ENCODE measurements at regions not wholly inside any gene's neighbourhood (a gene's known extent, or its start where the extent isn't known, plus 50 kb on each side); places are given as distances from the start of the nearest gene placed in this dataset.
"Not testable (repeated sequence)": the region's sequence is repeated elsewhere in the genome, so short reads cannot be mapped to it uniquely, and the experiment has no call there.

GRCh38 chr5:96140084-96140483 lies 178.4 kb upstream of the ELL2 start:
- no peak for DNase-seq (ENCODE audit: low read depth in 2 of 2)

GRCh38 chr5:96134886-96135285 lies 173.2 kb upstream of the ELL2 start:
- DNase-seq (ENCODE audit: low read depth in 2 of 2), result no peak

GRCh38 chr5:96133341-96134079 lies 171.9 kb upstream of the ELL2 start:
- no peak for DNase-seq (ENCODE audit: low read depth in 2 of 2)

- no peak for DNase-seq (ENCODE audit: low read depth in 2 of 2)
These were observed 167.6 kb upstream of the ELL2 start for GRCh38 chr5:96129276-96129675.

GRCh38 chr5:96128204-96128864 lies 166.7 kb upstream of the ELL2 start:
- no peak for DNase-seq (ENCODE audit: low read depth in 2 of 2)

- DNase-seq (ENCODE audit: low read depth in 2 of 2), result no peak
These were observed 165.9 kb upstream of the ELL2 start for GRCh38 chr5:96127538-96127937.

- DNase-seq (ENCODE audit: low read depth in 2 of 2), result peak in 1 of 2 donors; percentile 31
These were observed 163.7 kb upstream of the ELL2 start for GRCh38 chr5:96125231-96125891.

- no peak for DNase-seq (ENCODE audit: low read depth in 2 of 2)
These were observed 162.9 kb upstream of the ELL2 start for GRCh38 chr5:96124589-96124988.

- DNase-seq (ENCODE audit: low read depth in 2 of 2), result no peak
These were observed 161.8 kb upstream of the ELL2 start for GRCh38 chr5:96123418-96123817.

GRCh38 chr5:96121364-96121763 lies 159.7 kb upstream of the ELL2 start:
- no peak for DNase-seq (ENCODE audit: low read depth in 2 of 2)

GRCh38 chr5:96120120-96120519 lies 158.5 kb upstream of the ELL2 start:
- no peak for DNase-seq (ENCODE audit: low read depth in 2 of 2)

GRCh38 chr5:96117771-96118651 lies 156.4 kb upstream of the ELL2 start:
- no peak for DNase-seq (ENCODE audit: low read depth in 2 of 2)

GRCh38 chr5:96115147-96115807 lies 153.6 kb upstream of the ELL2 start:
- no peak for DNase-seq (ENCODE audit: low read depth in 2 of 2)

- DNase-seq (ENCODE audit: low read depth in 2 of 2), result no peak
These were observed 153.1 kb upstream of the ELL2 start for GRCh38 chr5:96114736-96115135.

GRCh38 chr5:96113170-96113939 lies 151.7 kb upstream of the ELL2 start:
- no peak for DNase-seq (ENCODE audit: low read depth in 2 of 2)

- no peak for DNase-seq (ENCODE audit: low read depth in 2 of 2)
These were observed 151.1 kb upstream of the ELL2 start for GRCh38 chr5:96112703-96113102.

GRCh38 chr5:96112123-96112670 lies 150.5 kb upstream of the ELL2 start:
- DNase-seq (ENCODE audit: low read depth in 2 of 2), result no peak

GRCh38 chr5:96111080-96111756 lies 149.6 kb upstream of the ELL2 start:
- no peak for DNase-seq (ENCODE audit: low read depth in 2 of 2)

- no peak for DNase-seq (ENCODE audit: low read depth in 2 of 2)
These were observed 148.6 kb upstream of the ELL2 start for GRCh38 chr5:96110300-96110699.

- not testable (repeated sequence) for DNase-seq (ENCODE audit: low read depth in 2 of 2)
These were observed 147.0 kb upstream of the ELL2 start for GRCh38 chr5:96108629-96109028.
